HG02678 (cell line): ENCODE measurements at regions not wholly inside any gene's neighbourhood (a gene's known extent, or its start where the extent isn't known, plus 50 kb on each side); places are given as distances from the start of the nearest gene placed in this dataset.
"Not testable (repeated sequence)": the region's sequence is repeated elsewhere in the genome, so short reads cannot be mapped to it uniquely, and the experiment has no call there.

Experiments used
- ATAC-seq: cut with Tn5 transposase; IDR thresholded peaks from one replicate; pipeline ENCODE4 v1.9.1; 2021; ENCODE audit warnings: mild to moderate bottlenecking, moderate library complexity; ENCODE audit not compliant: unreplicated experiment

DNA sequence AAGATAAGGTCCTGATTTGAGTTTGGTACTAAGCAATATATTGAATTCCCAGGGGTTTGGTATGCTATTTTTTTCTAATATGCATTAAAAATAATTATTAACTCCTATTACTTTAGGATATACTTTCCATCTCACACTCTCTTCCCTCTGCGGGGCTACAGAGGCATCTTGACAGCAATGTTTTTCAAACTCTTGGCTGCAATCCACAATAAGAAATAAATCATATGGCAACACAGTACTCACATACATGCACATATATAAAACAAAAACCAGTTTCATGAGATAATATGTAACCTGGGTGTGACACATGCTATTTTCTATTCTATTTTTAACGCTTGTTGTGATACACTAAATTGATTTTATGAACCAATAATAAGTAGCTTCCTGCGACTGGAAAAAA is 189.5 kb downstream of the UNC5CL start:
- ATAC-seq: no peak

DNA sequence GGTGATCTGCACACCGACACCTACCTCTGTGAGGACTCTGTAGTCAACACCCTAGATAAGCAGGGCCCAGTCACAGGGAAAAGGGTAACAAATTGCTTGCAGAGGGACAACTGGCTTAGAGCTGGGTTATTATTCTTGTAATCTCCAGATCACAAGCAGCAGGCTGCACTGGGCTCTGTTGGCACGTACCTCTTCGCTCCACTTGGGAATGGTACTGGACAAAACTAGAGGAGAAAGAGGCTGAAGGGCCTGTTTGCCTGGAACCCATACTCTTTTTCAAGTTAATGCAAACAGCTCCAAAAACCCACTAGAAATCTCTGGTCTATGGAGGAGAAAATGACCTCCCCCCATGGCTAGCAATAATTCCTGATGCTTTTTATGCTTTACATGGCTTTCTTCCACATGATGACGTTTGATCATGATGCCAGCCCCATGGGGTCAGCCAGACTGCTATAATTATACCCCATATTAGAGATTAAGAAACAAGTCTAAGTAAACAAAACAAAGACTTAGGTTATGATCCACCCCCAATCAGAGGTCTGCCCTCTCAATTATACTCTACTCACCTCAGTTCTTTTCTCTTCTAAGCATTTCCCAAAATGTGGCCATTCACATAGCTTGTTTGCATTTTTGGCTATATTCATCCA is 190.0 kb downstream of the UNC5CL start:
- no peak for ATAC-seq

DNA sequence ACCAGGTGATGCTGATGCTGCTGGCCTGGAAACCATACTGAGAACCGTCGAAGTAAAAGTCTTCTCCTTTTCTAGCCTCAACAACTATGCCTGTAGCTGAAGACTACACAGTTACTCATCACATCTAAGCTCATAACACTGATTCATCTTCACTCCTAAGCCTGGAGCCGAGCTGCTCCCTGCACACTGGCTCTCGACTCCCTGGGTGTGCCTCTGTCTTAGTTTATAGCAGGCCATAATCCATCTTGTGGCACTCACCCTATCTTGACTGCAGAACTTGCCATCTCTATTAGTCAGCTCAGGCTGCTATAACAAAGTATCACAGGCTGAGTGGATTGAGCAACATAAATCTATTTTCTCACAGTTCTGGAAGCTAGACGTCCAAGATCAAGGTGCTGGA is 191.0 kb downstream of the UNC5CL start:
- no peak for ATAC-seq

DNA sequence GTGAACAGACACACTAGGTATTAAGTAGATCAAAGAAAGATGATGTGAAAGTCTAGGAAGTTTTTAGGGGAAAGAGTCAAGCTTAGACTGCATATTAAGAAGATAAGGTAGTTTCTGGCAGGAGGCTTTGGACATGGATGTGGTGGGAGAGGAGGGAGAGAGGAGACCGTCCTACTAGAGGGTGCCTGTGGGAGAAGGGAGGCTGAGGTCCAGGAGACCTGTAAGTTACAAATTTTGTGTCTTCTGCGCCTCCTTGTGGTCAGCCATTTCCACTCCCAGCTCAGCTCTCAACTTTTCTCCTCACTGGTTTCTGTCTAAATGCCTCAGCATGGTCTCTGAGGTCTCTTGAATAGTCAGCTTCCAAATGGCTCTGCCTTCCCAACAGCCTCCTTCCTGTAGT is 193.5 kb downstream of the UNC5CL start:
- no peak for ATAC-seq

DNA sequence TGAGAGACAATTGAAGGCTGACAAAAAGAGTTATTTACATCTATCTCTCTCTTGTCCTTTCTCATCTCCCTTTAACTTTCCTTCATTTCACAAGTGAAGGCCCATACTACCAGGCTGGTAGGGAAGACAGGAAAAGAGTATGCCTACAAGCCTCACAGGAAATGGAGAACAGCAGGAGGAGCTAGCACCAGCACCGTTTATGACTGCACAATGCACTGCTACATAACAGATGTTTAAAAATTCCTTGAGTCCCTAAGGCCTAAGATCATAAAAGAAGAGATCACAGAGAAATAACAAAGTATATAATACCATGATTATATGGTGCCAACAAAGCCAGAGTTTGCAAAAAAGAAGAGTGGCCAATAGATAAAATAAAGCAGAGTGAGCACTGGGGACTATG is 194.8 kb downstream of the UNC5CL start:
- ATAC-seq: no peak

DNA sequence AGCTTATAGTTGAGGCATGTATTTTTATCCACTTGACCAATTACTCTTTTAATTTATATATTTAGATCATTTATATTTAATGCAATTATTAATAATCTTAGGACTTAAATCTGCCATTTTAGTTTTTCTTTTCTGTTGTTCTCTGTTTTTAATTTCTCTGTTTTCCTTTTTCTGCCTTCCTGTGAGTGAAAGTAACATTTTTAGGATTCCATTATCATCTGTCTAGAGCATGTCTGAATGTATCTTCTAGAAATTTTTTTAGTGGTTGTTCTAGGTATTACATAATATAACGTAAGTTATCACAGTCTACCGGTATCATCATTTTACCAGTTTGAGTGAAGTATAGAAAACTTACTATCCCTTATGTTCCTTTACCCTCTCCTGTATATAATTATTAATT is 197.3 kb downstream of the UNC5CL start:
- ATAC-seq: no peak

DNA sequence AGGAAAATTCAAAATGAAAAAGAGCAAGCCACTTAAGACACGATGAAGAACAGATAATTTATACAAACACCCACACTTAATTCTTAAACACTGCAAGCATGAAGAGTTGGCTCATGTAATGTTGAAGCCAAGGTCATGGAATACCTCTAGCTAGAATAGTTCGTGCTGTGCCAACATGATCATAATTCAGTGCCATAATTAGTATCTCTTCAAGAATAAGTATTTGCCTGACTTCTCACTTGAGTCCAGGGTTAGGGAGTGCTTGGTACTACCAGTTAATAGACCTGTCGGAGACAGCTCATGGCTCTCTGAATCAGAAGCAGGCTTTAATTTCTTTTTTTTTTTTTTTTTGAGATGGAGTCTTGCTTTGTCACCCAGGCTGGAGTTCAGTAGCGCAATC is 206.3 kb downstream of the UNC5CL start:
- no peak for ATAC-seq

DNA sequence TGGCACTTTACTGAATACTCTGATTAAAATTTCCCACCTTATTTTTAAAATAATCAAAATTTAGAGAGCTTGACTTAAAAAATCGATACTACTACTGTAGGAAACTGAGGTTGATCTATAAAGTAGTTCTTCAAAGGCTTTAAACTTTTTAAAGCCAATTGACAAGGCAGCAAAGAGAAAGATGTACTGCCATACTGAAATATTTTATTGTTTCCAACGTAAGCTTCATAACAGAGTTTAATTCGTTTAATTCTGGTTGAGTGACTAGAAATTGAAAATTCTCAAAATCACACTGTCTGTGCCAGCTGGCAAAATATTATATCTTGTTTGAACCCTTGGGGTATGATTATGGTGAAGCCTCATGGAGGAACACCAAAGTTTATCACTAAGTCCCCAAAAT is 207.6 kb downstream of the UNC5CL start:
- no peak for ATAC-seq

DNA sequence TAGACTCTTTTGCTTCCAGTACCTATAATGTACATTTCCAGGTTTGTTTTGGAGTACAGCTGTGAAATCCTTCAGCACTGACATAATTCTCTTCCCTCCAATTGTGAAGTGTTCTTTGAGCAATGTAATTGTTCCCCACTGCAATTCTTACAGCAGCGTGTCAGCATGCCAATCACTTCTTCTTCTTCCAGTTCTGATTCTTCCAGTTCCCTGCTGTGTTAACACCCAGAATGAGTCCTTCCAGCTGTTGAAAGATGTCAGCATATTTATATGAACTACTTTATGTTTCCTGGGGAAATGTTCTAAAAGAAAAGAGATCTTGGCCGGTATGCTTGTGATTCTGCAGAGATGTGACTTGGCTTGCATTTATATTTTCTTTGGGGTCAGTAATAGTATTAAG is 213.9 kb downstream of the UNC5CL start:
- no peak for ATAC-seq

DNA sequence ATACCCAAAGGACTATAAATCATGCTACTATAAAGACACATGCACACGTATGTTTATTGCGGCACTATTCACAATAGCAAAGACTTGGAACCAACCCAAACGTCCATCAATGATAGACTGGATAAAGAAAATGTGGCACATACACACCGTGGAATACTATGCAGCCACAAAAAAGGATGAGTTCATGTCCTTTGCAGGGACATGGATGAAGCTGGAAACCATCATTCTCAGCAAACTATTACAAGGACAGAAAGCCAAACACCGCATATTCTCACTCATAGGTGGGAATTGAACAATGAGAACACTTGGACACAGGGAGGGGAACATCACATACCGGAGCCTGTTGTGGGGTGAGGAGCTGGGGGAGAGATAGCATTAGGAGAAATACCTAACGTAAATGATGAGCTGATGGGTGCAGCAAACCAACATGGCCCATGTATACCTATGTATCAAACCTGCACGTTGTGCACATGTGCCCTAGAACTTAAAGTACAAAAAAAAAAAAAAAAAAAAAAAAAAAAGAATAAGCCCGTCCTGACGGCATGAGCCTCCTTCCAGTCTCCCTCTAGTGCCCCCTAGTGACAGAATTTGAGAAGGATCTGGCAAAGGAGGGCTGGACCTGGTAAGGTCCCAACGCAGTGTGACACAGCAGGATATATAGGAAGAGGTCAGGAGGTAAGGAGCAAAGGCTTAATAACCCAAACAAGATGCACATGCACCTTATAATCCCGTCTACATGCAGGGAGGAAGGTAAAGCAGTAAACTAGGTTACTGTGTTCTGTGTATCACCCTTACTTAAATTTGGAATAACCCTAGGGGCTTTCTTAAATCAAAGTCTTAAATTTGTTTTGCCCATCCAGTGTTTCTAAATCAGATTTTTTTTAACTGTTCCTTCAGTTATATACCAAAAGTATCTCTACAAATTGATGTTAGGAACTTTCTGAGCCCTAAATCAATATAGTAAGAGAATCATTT is 214.8 kb downstream of the UNC5CL start:
- ATAC-seq: not testable (repeated sequence)

DNA sequence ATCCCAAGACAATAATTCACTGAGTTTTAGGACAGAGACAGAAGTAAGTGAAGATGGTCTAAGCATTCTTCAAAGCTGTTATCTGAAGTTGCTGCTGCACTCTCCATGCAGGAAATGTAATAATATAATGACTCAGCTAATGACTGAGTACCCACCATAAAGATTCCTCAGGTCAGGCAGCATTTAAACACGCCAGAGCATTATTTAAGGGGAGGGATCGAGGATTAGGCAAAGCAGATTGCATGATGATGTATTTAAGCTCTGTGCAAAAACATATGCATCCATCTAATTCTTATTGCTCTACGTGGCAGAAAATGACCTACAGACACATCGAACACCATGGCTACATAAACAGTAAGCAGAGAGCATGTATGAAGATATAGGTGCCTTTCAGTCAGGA is 216.4 kb downstream of the UNC5CL start:
- ATAC-seq: no peak

DNA sequence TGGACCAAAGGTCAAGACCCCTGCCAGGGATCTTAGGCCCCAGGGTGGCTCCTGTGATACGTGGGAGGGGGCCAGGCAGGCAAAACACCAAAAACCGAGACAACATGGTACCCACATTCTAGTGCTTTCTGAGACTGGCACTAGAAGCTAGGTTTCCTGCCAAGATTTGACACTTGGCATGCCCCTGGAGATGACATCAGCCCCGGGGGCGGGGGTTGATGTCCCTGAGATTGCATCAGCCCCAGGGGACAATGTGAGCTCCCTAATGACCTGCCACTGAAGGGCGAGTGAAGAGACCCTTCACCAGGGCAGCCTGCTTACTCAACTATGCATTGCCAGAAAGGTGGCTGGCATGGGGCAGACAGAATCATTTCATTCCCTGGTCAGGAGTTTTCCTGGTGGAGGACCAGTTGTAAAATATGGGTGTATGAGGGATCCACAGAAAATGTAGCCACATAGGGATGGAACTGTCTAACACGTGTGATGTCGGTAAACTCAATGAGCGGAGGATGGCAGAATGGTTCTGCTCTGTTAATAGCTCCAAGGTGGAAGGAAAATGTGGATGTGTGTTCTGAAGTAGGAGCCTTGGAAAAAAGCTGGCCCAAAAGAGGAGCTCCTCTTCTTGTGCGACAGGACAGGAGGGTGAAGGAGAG is 219.7 kb downstream of the UNC5CL start:
- no peak for ATAC-seq

DNA sequence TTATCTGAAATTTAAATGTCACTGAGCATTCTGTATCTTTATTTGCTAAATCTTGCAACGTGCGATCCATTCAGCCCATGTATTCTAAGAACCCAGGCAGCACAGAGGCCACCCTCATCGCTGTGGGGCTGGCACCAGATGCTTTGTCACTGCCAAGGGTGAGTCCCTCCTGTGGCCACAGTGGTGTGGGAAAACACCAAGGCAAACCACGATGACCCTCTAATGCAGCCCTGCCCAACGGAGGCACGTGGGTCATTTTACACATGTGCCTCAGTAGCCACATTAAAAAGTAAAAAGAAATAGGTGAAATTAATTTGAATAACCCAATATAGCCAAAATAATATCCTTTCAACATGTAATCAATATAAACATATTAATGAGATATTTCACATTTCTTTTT is 221.7 kb downstream of the UNC5CL start:
- ATAC-seq: no peak

DNA sequence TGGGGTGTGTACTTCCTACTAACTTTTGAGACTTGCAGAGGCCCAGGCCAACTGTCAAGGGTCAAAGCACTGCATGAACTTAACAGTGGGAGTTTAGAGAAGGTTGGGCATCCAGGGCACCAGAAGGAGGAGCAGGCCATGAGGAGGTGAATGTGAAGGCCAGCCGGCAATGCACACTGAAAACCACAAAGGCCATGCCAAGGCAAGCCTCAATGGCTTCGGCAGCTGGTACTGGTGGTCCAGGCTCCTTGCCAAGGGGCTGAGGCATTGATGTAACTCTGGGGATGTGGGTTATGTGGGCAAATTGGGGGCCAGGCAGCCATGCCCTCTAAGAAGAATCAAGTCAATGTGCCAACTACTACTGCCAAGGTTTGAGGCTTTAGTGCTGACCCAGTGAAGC is 222.4 kb downstream of the UNC5CL start:
- ATAC-seq: no peak

DNA sequence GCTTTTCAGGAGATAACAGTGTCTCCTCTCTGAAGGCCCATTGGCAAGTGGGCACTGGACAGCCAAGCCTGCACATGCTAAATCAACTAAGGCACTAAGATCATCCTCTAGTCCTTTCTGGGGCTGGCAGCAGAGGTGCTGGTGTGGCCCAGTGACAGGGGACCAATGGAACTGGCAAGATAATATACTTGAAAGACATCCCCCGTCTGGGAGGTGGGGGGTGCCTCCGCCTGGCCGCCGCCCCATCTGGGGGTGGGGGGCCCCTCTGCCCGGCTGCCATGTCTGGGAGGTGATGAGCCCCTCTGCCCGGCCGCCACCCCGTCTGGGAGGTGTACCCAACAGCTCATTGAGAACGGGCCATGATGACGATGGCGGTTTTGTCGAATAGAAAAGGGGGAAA is 223.3 kb downstream of the UNC5CL start:
- ATAC-seq: no peak

DNA sequence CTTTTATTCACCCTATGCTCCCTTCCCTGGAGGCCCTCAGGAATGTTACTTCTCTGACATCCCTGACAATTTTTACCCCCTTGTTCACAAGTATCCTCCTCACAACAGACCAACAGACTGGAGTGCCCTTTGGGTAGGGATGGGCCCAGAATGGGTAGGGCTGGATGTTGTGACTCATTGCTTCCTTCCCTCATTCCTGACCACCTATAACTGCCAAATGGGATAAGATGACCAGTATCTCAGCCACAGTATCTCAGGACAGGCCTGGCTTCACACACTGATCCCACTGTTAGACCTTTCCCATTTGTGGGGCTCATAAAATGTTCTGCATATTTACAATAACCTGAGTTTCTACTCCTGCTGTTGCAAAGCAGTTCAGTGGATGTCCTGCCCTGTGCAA is 223.0 kb upstream of the LRFN2 start:
- ATAC-seq: no peak

DNA sequence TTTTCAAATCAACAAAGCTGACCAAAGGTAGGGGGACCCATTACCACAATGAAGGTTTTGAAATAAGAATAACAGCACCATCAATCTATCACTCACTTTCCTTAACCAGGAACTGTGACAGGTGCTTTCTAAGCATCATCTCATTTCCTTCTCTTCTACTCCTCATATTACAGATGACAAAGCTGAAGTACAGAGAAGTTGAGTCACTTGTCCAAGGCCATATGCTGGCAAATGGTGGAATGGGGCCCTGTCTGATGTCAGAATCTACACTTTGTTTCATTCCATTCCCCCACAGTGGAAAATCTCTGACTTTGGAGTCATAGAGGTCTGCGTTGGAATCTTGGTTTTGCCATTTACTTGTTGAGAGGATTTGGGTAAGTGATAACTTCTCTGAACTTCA is 222.5 kb upstream of the LRFN2 start:
- ATAC-seq: no peak

DNA sequence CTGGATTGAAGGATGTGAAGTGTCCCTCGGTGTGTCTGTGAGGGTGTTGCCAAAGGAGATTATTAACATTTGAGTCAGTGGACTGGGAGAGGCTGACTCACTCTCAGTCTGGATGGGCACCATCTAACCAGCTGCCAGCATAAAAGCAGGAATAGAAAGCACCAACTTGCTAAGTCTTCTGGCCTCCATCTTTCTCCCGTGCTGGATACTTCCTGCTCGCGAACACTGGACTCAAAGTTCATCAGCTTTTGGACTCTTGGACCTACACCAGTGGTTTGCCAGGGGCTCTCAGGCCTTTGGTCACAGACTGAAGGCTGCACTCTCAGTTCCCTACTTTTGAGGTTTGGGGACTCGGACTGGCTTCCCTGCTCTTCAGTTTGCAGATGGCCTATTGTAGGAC is 220.3 kb upstream of the LRFN2 start:
- ATAC-seq: no peak

DNA sequence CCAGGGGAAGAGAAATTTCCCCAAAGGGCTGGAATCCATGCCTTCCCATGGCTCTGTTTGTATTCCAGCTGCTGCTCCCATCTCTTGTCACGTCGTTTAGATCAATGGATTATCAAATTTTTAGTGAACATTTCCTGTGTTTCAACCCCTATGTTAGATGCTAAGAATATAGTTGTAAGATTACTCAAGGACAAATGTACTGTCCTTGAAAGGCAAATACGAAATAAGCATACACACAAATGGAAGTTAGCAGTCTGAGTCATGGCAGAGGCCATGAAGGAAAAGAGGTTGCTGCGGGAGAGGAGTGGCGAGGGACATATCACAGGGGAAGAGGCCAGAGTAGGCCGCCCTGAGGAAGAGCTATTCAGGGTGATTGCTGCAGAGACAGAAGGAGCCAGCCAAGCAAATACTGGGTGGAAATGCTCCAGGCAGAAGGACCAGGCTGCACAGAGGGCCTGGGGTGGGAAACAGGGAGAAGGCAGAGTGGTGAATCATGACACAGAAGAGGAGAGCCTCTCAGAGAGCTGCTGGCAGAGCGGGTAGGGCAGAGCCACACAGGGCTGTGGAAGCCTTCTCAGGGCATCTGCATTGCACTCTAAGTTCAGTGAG is 219.2 kb upstream of the LRFN2 start:
- ATAC-seq: no peak

DNA sequence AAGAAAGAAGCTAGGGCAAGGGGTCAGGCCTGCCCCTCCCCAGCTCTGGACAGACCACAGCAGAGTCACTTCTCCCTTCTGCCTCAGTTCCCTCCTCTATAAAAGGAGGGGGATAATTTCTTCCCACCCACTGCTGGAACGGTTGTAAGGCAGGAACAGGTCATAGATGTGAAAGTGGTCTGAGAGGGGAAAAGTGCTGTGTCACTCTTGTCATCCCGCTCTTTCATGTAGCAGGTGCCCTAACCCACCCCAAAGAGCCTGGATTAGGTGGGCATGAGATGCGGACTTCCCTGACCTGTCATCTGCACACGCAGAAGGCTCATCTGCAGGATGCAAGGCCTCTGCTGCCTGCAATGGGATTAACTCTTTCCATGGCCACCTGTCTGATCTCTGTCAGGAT is 218.2 kb upstream of the LRFN2 start:
- no peak for ATAC-seq

DNA sequence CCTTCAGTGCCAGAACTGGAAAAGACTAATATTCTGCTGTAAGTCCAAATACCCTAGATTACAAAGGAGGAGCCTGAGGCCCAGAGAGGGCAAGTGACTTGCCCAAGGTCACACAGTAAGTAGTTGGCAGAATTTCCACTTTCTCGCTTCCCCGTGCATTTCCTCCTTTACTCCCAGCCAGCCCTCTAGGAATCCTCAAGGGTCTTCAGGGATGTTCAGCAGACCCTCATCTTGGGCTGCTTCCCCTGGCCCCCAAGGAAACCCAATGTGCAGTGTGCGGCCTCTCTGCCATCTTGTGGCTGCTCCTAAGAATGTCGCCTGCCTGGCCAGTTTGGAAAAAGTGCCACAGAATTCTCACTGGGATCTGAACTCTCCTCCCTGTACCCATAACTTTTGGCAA is 217.7 kb upstream of the LRFN2 start:
- ATAC-seq: no peak
